B cell (primary cell): ENCODE measurements at regions not wholly inside any gene's neighbourhood (a gene's known extent, or its start where the extent isn't known, plus 50 kb on each side); places are given as distances from the start of the nearest gene placed in this dataset.

ENCODE experiments used
- ATAC-seq: fragments of 200-7000 bp; cut with Tn5 transposase; one replicate; pipeline ENCODE4 v1.10.0; 2021; ENCODE audit warnings: low read depth, mild to moderate bottlenecking, moderate number of reproducible peaks, moderate library complexity
- CTCF ChIA-PET: fragments of 350-600 bp; sonication (Branson Sonifier 250); formaldehyde crosslinking; loops from one replicate; lab custom pipeline; 2021; ENCODE audit warnings: antibody characterized with exemption, inconsistent platforms; lab: Charles Lee
- POLR2A ChIA-PET: fragments of 350-600 bp; sonication (Branson Sonifier 250); formaldehyde crosslinking; loops from one replicate; lab custom pipeline; 2021; ENCODE audit warnings: antibody characterized with exemption; lab: Charles Lee
- DNase-seq: peaks from one replicate; pipeline ENCODE4 v3.0.0; 2013
- H2AFZ ChIP-seq: 2 replicates; pipeline ENCODE4 v1.6.1; 2012; ENCODE audit warnings: mild to moderate bottlenecking, low read depth, low read length; ENCODE audit not compliant: insufficient read depth, poor library complexity, severe bottlenecking
- H3K27ac ChIP-seq, 2 donors: 1 replicate in 1 of 2; 2 replicates in 1 of 2; pipeline ENCODE4 v1.5.1; 2012 to 2013; ENCODE audit warnings: low read length in 2 of 2, mild to moderate bottlenecking in 2 of 2, moderate library complexity in 1 of 2
- H3K27me3 ChIP-seq, 4 experiments: fragments of 200-600 bp in 1 of 4; sonication (generic) in 1 of 4; replicated peaks in 1 of 4; 1 replicate in 2 of 4; 2 replicates in 2 of 4; pipeline versions ENCODE4 v1.6.1 to v1.7.0; 2013 to 2016; ENCODE audit warnings: low read length in 3 of 4, mild to moderate bottlenecking in 2 of 4, mixed read lengths in 1 of 4, moderate library complexity in 1 of 4; ENCODE audit not compliant: insufficient read depth in 4 of 4, control insufficient read depth in 3 of 4; ENCODE audit errors: control extremely low read depth in 1 of 4
- H3K36me3 ChIP-seq, 2 experiments: replicated peaks in 1 of 2; 1 replicate in 1 of 2; 2 replicates in 1 of 2; pipeline versions ENCODE4 v1.6.1 to v1.7.1; 2013; ENCODE audit warnings: low read length in 1 of 2; ENCODE audit not compliant: insufficient read depth in 2 of 2, control insufficient read depth in 1 of 2; ENCODE audit errors: control extremely low read depth in 1 of 2, extremely low read depth in 1 of 2
- H3K4me1 ChIP-seq, 2 donors: fragments of 200-600 bp in 1 of 2; sonication (generic) in 1 of 2; 1 replicate in 1 of 2; 2 replicates in 1 of 2; pipeline versions ENCODE4 v1.5.1 to v1.6.1; 2013 to 2017; ENCODE audit warnings: low read length in 2 of 2; ENCODE audit not compliant: control insufficient read depth in 2 of 2, insufficient read depth in 2 of 2
- H3K4me2 ChIP-seq: replicated peaks from 2 replicates; pipeline ENCODE3; 2012; ENCODE audit warnings: mild to moderate bottlenecking, low read depth, low read length; ENCODE audit not compliant: poor library complexity, severe bottlenecking
- H3K4me3 ChIP-seq, 5 experiments: fragments of 200-600 bp in 1 of 5; sonication (generic) in 1 of 5; 1 replicate in 3 of 5; 2 replicates in 2 of 5; pipeline versions ENCODE4 v1.5.1 to v1.7.0; 2011 to 2016; ENCODE audit warnings: low read length in 4 of 5, mild to moderate bottlenecking in 4 of 5, low read depth in 2 of 5, control low read depth in 1 of 5, moderate library complexity in 1 of 5; ENCODE audit not compliant: insufficient read depth in 1 of 5; ENCODE audit errors: control extremely low read depth in 1 of 5, extremely low read depth in 1 of 5
- H3K79me2 ChIP-seq: fragments of 200-600 bp; sonication (generic); one replicate; pipeline ENCODE4 v1.6.0; 2016; ENCODE audit warnings: low read length; ENCODE audit not compliant: control insufficient read depth, insufficient read depth
- H3K9ac ChIP-seq: fragments of 200-600 bp; sonication (generic); 2 replicates; pipeline ENCODE4 v1.6.1; 2017; ENCODE audit warnings: mild to moderate bottlenecking, low read length, moderate library complexity
- H3K9me3 ChIP-seq, 3 donors: one replicate each; pipeline versions ENCODE4 v1.6.1 to v1.7.1; 2013; ENCODE audit warnings: low read length in 2 of 3; ENCODE audit not compliant: control insufficient read depth in 2 of 3, insufficient read depth in 1 of 3; ENCODE audit errors: control extremely low read depth in 1 of 3
- H4K20me1 ChIP-seq: 2 replicates; pipeline ENCODE4 v1.6.0; 2012; ENCODE audit warnings: mild to moderate bottlenecking, low read length; ENCODE audit not compliant: insufficient read depth, control insufficient read depth, poor library complexity, severe bottlenecking
- H3K27ac Mint-ChIP-seq: one replicate; pipeline ENCODE4 v1.8.0; 2021; ENCODE audit warnings: mixed read lengths
- H3K27me3 Mint-ChIP-seq: one replicate; pipeline ENCODE4 v1.8.0; 2021; ENCODE audit warnings: mixed read lengths
- H3K4me1 Mint-ChIP-seq: one replicate; pipeline ENCODE4 v1.8.0; 2021; ENCODE audit warnings: mixed read lengths
- H3K4me3 Mint-ChIP-seq: one replicate; pipeline ENCODE4 v1.8.0; 2021; ENCODE audit warnings: mixed read lengths
- H3K9me3 Mint-ChIP-seq: one replicate; pipeline ENCODE4 v1.8.0; 2022; ENCODE audit warnings: mixed read lengths; ENCODE audit not compliant: insufficient read depth
- EZH2 ChIP-seq: IDR thresholded peaks from 2 replicates; pipeline ENCODE4 v1.6.1; 2012; ENCODE audit warnings: borderline replicate concordance, low read depth, mild to moderate bottlenecking, moderate library complexity, low read length; ENCODE audit not compliant: insufficient read depth, poor library complexity, severe bottlenecking
- WGBS: methylation state at CpG from one replicate; pipeline ENCODE4 v1.1.5; 2013; ENCODE audit warnings: missing lambda C conversion rate; ENCODE audit not compliant: insufficient coverage; 5-methylcytosine and 5-hydroxymethylcytosine counted together
- intact Hi-C: fragments of 100-400 bp; cut with micrococcal nuclease; formaldehyde crosslinking; loops from one replicate; pipeline ENCODE4 v1.10.0; 2022
- TF ChIP-seq, protein P1 (sequence below): fragments of 200-600 bp; IDR thresholded peaks from one replicate; pipeline ENCODE4 v1.8.0; 2022; ENCODE audit warnings: antibody characterized with exemption, mild to moderate bottlenecking

DNA sequence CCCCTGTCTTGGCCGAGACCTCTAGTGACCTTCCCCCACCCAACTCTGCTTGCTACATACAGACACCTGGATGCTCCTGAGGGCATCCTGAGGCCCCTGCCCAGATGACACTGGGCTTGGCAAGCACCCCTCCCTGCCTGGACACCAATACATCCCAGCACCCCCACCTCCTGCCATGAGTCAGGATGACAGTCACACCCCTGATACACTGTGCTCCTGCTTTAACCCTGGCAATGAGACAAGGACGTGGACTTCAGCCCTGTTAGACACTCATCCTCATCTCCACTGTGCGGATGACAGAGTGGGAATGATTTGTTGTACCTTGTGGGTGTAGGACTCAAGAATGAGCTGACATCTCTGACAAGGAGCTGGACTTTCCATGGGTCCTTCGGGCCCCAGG is 186.3 kb upstream of the ADCY1 start:
- no peak overlapping the region for H3K27ac ChIP-seq
- Mint-ChIP-seq H3K4me3 (no peak overlapping the region), H3K9me3 (no peaks in the 10 kb centered on the region), H3K4me1 (no peaks in the 10 kb centered on the region), H3K27me3 (peaks cover 3% of the 10 kb centered on the region), H3K27ac (no peak overlapping the region)
- ATAC-seq: no peak
- H3K9ac ChIP-seq: no peak overlapping the region
- TF ChIP-seq, protein P1, sequence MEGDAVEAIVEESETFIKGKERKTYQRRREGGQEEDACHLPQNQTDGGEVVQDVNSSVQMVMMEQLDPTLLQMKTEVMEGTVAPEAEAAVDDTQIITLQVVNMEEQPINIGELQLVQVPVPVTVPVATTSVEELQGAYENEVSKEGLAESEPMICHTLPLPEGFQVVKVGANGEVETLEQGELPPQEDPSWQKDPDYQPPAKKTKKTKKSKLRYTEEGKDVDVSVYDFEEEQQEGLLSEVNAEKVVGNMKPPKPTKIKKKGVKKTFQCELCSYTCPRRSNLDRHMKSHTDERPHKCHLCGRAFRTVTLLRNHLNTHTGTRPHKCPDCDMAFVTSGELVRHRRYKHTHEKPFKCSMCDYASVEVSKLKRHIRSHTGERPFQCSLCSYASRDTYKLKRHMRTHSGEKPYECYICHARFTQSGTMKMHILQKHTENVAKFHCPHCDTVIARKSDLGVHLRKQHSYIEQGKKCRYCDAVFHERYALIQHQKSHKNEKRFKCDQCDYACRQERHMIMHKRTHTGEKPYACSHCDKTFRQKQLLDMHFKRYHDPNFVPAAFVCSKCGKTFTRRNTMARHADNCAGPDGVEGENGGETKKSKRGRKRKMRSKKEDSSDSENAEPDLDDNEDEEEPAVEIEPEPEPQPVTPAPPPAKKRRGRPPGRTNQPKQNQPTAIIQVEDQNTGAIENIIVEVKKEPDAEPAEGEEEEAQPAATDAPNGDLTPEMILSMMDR: no peak
- TF ChIP-seq EZH2: no peak
- H3K79me2 ChIP-seq: no peaks in the 10 kb centered on the region
- POLR2A ChIA-PET: no interaction called here
- H3K4me1 ChIP-seq: no peaks in the 10 kb centered on the region
- WGBS: 74% methylated on average over 2 of the region's 4 CpGs
- intact Hi-C loops: no loop called here
- H4K20me1 ChIP-seq: no peaks in the 10 kb centered on the region
- no peaks in the 10 kb centered on the region for H3K36me3 ChIP-seq
- H3K27me3 ChIP-seq: no peaks in the 10 kb centered on the region
- H3K4me3 ChIP-seq: no peak overlapping the region
- no peak overlapping the region for H3K4me2 ChIP-seq
- no peak overlapping the region for H2AFZ ChIP-seq
- no peak for DNase-seq
- CTCF ChIA-PET: no interaction called here
- peaks cover 0 to 15% (median 0%) of the 10 kb centered on the region in 3 donors for H3K9me3 ChIP-seq

DNA sequence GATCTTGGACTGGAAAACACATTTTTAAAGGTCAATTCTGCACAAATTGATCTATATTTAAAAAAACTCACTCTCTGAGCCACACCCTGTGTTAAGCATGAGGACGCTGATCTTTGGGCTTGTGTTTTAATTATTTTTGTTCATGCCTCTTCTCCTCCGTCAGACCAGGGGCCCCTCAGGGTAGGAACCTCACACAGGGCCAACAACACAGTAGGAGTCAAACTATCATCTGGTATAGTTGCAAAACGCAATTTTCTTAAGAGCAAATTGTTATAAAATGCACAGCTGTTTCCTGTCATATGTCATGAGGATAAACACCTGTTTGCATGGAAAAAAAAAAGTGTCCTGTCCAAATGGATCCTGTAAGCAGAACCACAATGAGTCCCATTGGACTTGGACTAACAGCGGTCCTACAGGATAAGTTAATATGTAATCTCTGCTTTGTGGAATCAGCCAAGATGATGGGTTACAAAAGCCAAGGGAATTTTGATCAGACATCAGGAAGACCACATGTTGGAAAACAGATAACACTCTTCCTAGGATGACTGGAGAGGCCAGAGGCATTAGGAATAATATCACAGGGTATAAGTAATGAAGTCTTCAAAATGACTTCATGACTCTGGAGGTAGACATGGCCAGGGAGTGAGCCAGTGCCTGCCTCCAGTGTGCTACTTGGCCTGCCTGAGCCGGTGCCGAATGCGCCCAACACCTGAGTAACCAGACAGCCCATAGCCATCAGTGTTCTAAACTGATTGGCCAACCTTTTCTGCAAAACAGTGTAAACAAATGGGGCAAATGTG is 184.9 kb upstream of the ADCY1 start:
- no peak overlapping the region for H2AFZ ChIP-seq
- Mint-ChIP-seq H3K4me1 (no peaks in the 10 kb centered on the region), H3K4me3 (no peak overlapping the region), H3K27me3 (peaks cover 3% of the 10 kb centered on the region), H3K9me3 (peaks cover 3% of the 10 kb centered on the region), H3K27ac (no peak overlapping the region)
- intact Hi-C loops: no loop called here
- no peak for TF ChIP-seq EZH2
- H3K4me3 ChIP-seq: no peak overlapping the region
- H3K9me3 ChIP-seq: peaks cover 0 to 18% (median 0%) of the 10 kb centered on the region in 3 donors
- no peaks in the 10 kb centered on the region for H3K27me3 ChIP-seq
- H3K4me2 ChIP-seq: no peak overlapping the region
- no peak for DNase-seq
- no peak overlapping the region for H3K27ac ChIP-seq
- 58% methylated on average over 2 of the region's 7 CpGs for WGBS
- ChIA-PET POLR2A (no interaction called here), CTCF (no interaction called here)
- H3K4me1 ChIP-seq: no peaks in the 10 kb centered on the region
- no peak overlapping the region for H3K9ac ChIP-seq
- H4K20me1 ChIP-seq: no peaks in the 10 kb centered on the region
- no peak for ATAC-seq
- no peaks in the 10 kb centered on the region for H3K79me2 ChIP-seq
- H3K36me3 ChIP-seq: no peaks in the 10 kb centered on the region
